ENCODE measurements at regions not wholly inside any gene's neighbourhood (a gene's known extent, or its start where the extent isn't known, plus 50 kb on each side); places are given as distances from the start of the nearest gene placed in this dataset.

GRCh38 chr1:87510540-87510939 is 181.9 kb downstream of the LMO4 start:
- H3K9me2 ChIP-seq (replicated peaks; ENCODE audit: insufficient read depth, low read length): no peaks in the 10 kb centered on the region
- no peaks in the 10 kb centered on the region for H3K79me2 ChIP-seq (ENCODE audit: low read length)
- DNase-seq: no peak
- H4K20me1 ChIP-seq (ENCODE audit: insufficient read depth, low read length): no peaks in the 10 kb centered on the region
- no peaks in the 10 kb centered on the region for H3F3A ChIP-seq (ENCODE audit: insufficient read depth, low read length)
- no peaks in the 10 kb centered on the region for H3K4me1 ChIP-seq (ENCODE audit: low read length)
- H3K4me2 ChIP-seq (ENCODE audit: low read depth, low read length): no peak overlapping the region
- no peak overlapping the region for H3K4me3 ChIP-seq (ENCODE audit: low read length)
- H3K27ac ChIP-seq (ENCODE audit: low read length): no peak overlapping the region
- no peaks in the 10 kb centered on the region for H3K36me3 ChIP-seq (replicated peaks; ENCODE audit: insufficient read depth, low read length)
- no peak for TF ChIP-seq EZH2 (optimal IDR thresholded peaks at IDR 0.05; ENCODE audit: low read depth, low read length)
- no peak for TF ChIP-seq CTCF (IDR thresholded peaks at IDR 0.05; ENCODE audit: low read length)
- TF ChIP-seq EZH2phosphoT487 (IDR thresholded peaks at IDR 0.05; ENCODE audit: low read length): no peak
- no peak overlapping the region for H2AFZ ChIP-seq (ENCODE audit: low read length)
- no peaks in the 10 kb centered on the region for H3K9me3 ChIP-seq (replicated peaks; ENCODE audit: insufficient read depth, low read length)
- H3K27me3 ChIP-seq (replicated peaks; ENCODE audit: insufficient read depth, low read length): no peaks in the 10 kb centered on the region
- H3K9ac ChIP-seq (ENCODE audit: low read length): no peak overlapping the region

- no peaks in the 10 kb centered on the region for H4K20me1 ChIP-seq (ENCODE audit: insufficient read depth, low read length)
- no peaks in the 10 kb centered on the region for H3K36me3 ChIP-seq (replicated peaks; ENCODE audit: insufficient read depth, low read length)
- H3K4me2 ChIP-seq (ENCODE audit: low read depth, low read length): no peak overlapping the region
- H3K4me1 ChIP-seq (ENCODE audit: low read length): no peaks in the 10 kb centered on the region
- H3K27ac ChIP-seq (ENCODE audit: low read length): no peak overlapping the region
- H3K27me3 ChIP-seq (replicated peaks; ENCODE audit: insufficient read depth, low read length): no peaks in the 10 kb centered on the region
- H3K9me3 ChIP-seq (replicated peaks; ENCODE audit: insufficient read depth, low read length): no peaks in the 10 kb centered on the region
- DNase-seq: no peak
- TF ChIP-seq EZH2phosphoT487 (IDR thresholded peaks at IDR 0.05; ENCODE audit: low read length): no peak
- no peak for TF ChIP-seq CTCF (IDR thresholded peaks at IDR 0.05; ENCODE audit: low read length)
- TF ChIP-seq EZH2 (optimal IDR thresholded peaks at IDR 0.05; ENCODE audit: low read depth, low read length): no peak
- no peaks in the 10 kb centered on the region for H3K9me2 ChIP-seq (replicated peaks; ENCODE audit: insufficient read depth, low read length)
- H2AFZ ChIP-seq (ENCODE audit: low read length): no peak overlapping the region
- H3F3A ChIP-seq (ENCODE audit: insufficient read depth, low read length): no peaks in the 10 kb centered on the region
- no peak overlapping the region for H3K4me3 ChIP-seq (ENCODE audit: low read length)
- no peaks in the 10 kb centered on the region for H3K79me2 ChIP-seq (ENCODE audit: low read length)
- no peak overlapping the region for H3K9ac ChIP-seq (ENCODE audit: low read length)
These were observed 182.8 kb downstream of the LMO4 start for GRCh38 chr1:87511449-87511848.

GRCh38 chr1:87512431-87512830 is 183.8 kb downstream of the LMO4 start:
- no peak overlapping the region for H3K4me2 ChIP-seq (ENCODE audit: low read depth, low read length)
- no peak overlapping the region for H3K9ac ChIP-seq (ENCODE audit: low read length)
- H3K9me2 ChIP-seq (replicated peaks; ENCODE audit: insufficient read depth, low read length): no peaks in the 10 kb centered on the region
- H3K4me3 ChIP-seq (ENCODE audit: low read length): no peak overlapping the region
- no peaks in the 10 kb centered on the region for H3K36me3 ChIP-seq (replicated peaks; ENCODE audit: insufficient read depth, low read length)
- H3F3A ChIP-seq (ENCODE audit: insufficient read depth, low read length): no peaks in the 10 kb centered on the region
- no peaks in the 10 kb centered on the region for H3K9me3 ChIP-seq (replicated peaks; ENCODE audit: insufficient read depth, low read length)
- no peaks in the 10 kb centered on the region for H3K27me3 ChIP-seq (replicated peaks; ENCODE audit: insufficient read depth, low read length)
- no peaks in the 10 kb centered on the region for H3K4me1 ChIP-seq (ENCODE audit: low read length)
- TF ChIP-seq CTCF (IDR thresholded peaks at IDR 0.05; ENCODE audit: low read length): no peak
- no peak for TF ChIP-seq EZH2 (optimal IDR thresholded peaks at IDR 0.05; ENCODE audit: low read depth, low read length)
- no peak for TF ChIP-seq EZH2phosphoT487 (IDR thresholded peaks at IDR 0.05; ENCODE audit: low read length)
- no peaks in the 10 kb centered on the region for H3K79me2 ChIP-seq (ENCODE audit: low read length)
- no peak overlapping the region for H2AFZ ChIP-seq (ENCODE audit: low read length)
- DNase-seq: no peak
- no peaks in the 10 kb centered on the region for H4K20me1 ChIP-seq (ENCODE audit: insufficient read depth, low read length)
- H3K27ac ChIP-seq (ENCODE audit: low read length): no peak overlapping the region
